GM08714 (cell line): ENCODE measurements at regions not wholly inside any gene's neighbourhood (a gene's known extent, or its start where the extent isn't known, plus 50 kb on each side); places are given as distances from the start of the nearest gene placed in this dataset.

Source experiments
- H3K4me3 ChIP-seq: fragments of 200-500 bp; sonication (Bioruptor generic); 2 replicates; pipeline ENCODE4 v1.5.1; 2014; ENCODE audit warnings: mild to moderate bottlenecking, low read length, inconsistent platforms
- ZNF274 ChIP-seq: IDR thresholded peaks from 2 replicates; pipeline ENCODE4 v1.6.1; 2012; ENCODE audit warnings: mild to moderate bottlenecking, low read depth, low read length

DNA sequence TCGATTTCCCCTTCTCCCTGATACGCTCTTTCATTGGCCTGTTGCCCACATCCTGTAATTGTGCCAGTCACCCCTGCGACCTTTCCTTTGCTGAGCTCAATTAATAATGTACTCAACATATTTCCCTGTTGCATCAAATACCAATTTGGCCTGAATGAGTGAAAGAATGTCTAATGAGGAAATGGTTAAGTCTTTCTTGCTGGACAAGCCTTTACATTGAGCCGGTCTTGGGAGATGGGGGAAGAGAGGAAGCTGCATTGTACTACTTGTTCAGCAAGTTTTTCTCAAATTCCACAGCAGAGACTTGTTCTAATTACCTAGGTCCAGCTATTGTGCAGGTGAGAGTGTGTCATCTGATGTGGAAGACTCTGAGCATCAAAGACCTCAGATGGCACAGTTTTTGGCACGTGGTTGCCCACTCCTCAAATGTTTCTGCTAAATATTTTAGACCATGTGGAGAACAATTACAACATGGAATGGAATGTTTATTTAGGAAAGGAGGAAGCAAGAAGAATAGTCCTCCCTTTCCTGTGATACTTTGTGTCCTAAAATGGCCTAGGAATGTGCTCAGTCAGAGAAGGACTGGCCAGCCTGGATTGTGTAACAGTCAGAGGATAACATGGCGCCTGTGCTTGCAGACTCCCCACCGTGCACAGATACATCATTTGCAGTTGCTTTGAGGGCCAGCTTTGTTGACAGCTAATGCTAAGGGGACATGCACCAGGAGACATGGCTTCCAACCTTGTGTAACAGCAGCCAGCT, 129.5 kb upstream of the E2F8 start:
- no peak for TF ChIP-seq ZNF274
- H3K4me3 ChIP-seq = no peak overlapping the region

DNA sequence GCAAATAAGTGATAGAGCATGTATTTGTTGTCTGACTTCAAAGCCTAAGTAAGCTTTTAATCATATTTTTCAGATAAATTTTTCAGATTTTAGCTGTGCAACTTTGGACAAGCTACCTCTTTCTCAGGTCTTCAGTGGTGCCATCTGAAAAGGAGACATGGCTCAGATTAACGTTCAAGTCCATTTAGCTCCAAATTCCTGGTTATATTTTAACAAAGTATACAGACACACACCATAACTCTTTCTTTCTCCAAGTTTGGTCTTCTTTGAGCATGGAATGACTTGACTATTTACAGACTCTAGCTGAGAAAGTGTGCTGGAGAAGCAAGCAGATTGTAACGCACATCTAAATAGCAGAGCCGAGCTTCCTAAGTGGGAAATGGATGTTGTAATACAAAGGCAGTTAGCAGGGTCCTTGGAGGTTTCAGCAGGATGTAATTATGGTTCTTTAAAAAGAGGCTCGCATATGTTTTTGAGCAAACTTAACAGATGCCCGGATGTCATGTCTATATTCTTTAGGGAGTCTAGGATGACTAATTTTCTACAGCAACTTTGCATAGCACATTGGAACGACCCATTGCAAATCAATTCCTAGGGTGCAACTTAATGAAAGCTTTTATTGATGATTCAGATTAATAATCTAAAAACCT, 128.1 kb upstream of the E2F8 start:
- no peak for TF ChIP-seq ZNF274
- no peak overlapping the region for H3K4me3 ChIP-seq

DNA sequence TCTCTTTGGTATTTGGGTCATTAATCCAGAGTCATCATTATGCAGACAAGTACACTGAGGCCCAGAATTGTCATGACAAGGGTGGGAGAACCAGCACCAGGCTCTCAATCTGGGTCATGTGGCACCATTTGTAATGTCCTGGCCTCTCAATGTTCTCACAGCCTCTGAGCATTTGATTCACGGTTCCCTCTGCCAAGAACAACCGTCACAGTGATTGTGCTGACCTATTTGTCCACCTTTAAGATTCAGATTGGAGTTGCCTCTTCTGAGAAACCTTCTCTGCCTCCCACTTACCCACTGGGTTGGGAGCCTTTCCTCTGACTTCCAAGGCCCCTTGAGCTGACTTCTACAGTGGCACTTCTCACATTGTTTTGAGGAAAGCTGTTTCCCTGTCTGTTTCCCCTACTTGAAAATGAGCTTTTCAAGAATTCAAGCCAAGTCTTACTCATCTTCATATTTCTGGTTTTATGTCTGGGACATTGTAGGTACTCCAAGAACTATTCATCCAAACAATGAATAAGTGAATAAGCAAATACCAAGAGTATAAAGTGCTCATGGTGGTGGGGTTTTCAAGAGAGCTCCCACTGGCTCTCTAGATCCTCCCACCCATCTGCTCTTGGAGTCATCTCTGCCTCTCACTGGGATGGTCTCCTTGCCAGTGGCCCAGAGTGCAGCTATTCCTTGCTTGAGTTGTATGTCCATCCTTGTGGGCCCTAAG, 126.4 kb upstream of the E2F8 start:
- no peak for TF ChIP-seq ZNF274
- no peak overlapping the region for H3K4me3 ChIP-seq

GRCh38 chr11:19365743-19366410, 125.1 kb upstream of the E2F8 start:
- no peak overlapping the region for H3K4me3 ChIP-seq
- TF ChIP-seq ZNF274 = no peak

DNA sequence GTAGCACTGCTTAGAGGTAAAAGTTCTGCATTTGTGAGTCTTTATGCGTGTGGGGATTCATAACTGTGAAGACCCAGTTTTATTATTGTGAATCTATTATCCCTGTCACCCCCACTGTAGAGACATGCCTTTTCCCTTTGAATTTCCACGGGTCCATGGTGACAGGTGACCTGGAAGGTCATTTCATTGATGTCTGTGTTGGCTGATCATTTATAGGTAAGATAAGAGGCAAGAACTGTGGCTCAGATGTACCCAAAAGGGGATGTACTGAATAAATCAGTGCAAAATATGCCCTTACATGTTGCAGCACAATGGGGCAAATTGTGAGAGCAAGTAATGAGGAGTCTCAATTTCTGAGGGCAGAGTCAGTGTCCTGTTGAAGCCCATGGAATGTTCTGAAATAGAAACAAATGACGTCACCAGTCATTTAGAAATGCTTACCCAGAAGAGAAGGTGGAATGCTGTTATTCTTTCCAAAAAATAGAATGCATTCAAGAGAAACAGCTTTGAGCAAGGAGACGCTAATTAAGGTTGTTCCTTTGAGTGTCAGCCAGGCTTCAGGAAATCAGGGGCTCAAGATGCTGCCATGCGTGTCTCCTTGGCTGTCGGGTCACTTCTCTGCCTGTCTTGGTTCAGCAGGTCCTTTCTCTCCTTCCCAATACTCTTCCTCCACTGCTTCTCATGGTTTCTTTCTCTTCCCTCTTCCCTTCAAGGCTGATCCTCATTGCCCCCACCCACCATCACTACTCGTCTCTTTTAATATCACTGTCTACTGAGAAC, 118.7 kb upstream of the E2F8 start:
- H3K4me3 ChIP-seq = no peak overlapping the region
- TF ChIP-seq ZNF274 = no peak

DNA sequence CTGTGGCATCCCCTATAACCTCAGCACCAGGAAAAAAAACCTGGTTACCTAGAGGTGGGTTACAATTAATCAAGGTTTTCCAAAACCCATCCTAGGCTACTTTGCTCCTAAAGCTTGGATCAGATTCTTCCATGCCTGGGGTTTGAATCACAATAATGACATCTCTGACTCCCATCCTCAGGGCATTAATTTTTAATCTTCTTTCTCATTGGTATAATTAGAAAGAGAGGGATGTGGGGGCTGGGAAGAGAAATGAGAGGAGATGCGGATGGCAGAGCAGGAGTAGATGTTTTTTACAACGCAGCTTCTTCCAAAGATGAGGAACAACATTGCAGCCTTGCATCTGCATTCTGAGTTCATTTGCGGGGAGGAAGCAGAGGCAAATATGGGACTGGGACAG, 117.2 kb upstream of the E2F8 start:
- TF ChIP-seq ZNF274 = no peak
- H3K4me3 ChIP-seq = no peak overlapping the region

- no peak for TF ChIP-seq ZNF274
- H3K4me3 ChIP-seq = no peak overlapping the region
Measured at GRCh38 chr11:19355601-19356000, 114.9 kb upstream of the E2F8 start.

GRCh38 chr11:19353287-19353850, 112.6 kb upstream of the E2F8 start:
- no peak overlapping the region for H3K4me3 ChIP-seq

GRCh38 chr11:19352771-19353160, 112.0 kb upstream of the E2F8 start:
- H3K4me3 ChIP-seq = no peak overlapping the region
- no peak for TF ChIP-seq ZNF274

More at GRCh38 chr11:19353287-19353850, 112.6 kb upstream of the E2F8 start:
- no peak for TF ChIP-seq ZNF274

DNA sequence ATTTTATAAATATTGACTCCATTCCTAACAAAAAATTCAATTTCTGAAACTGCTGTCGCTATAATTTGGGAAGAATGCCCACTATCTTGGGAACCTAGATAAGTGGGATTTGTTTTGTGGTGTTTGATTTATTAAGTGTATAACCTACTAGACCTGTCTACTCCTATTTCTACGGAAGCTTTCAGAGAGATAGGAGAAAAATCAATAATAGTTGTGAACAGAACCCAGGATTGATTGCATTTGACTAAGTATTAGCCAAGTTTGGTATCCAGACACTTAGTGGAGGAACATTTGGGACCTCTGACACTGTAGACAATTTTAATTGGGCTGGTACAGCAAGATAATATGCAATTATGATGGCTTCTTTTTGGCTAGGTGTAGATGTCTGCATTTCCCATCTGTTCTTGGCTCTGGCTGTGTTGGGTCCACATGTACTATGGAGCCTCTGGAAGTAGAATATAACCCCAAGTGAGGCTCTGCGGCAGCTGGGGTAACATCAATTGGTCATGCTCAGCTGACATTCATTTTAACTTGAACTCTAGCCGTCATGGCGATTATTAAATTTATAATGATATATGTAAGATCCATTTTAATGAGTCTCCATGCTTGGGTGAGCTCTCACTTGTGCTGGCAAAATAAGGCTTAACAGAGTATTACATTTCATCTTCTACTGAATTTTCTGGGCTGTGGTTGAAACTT, 111.5 kb upstream of the E2F8 start:
- no peak overlapping the region for H3K4me3 ChIP-seq
- no peak for TF ChIP-seq ZNF274

GRCh38 chr11:19351426-19351825, 110.7 kb upstream of the E2F8 start:
- no peak overlapping the region for H3K4me3 ChIP-seq
- TF ChIP-seq ZNF274 = no peak

DNA sequence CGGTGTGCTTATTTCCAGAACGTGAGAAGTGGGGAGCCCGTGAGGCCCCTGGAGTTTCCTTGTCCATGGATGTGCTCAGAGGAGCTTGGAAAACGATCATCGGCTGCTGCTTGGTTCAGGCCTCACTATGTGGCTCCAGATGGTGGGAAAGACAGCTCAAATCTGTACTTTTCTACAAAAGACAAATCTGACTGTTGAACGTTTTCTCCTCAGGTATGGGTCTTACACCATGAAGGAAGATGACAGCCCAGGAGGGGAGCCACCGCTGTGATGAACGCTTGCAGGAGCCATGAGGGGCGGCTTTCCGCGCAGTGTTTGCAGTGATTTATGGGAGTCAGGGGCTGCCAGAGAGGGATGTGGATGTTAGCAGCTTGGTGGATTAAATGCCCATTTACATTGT, 109.4 kb upstream of the E2F8 start:
- no peak for TF ChIP-seq ZNF274
- no peak overlapping the region for H3K4me3 ChIP-seq
